ENCODE measurements at regions not wholly inside any gene's neighbourhood (a gene's known extent, or its start where the extent isn't known, plus 50 kb on each side); places are given as distances from the start of the nearest gene placed in this dataset.

GRCh38 chr20:40072907-40073306 lies 616.1 kb downstream of the MAFB start:
- Histone ChIP-seq H4K8ac (ENCODE audit: extremely low read depth, insufficient read depth, low read length) (no peak overlapping the region), H4K5ac (ENCODE audit: insufficient read length, low read depth, low read length) (no peak overlapping the region), H3K9me3 (ENCODE audit: insufficient read depth in 2 of 2, low read depth in 1 of 2, low read length in 1 of 2) (no peaks in the 10 kb centered on the region), H3K79me1 (ENCODE audit: low read depth, low read length) (no peaks in the 10 kb centered on the region), H3K14ac (ENCODE audit: insufficient read length) (no peak overlapping the region), H3K4me3 (ENCODE audit: extremely low read depth in 1 of 4, insufficient read depth in 2 of 4, low read depth in 3 of 4, low read length in 4 of 4) (no peak overlapping the region), H3K23ac (ENCODE audit: insufficient read length) (no peak overlapping the region), H2AFZ (ENCODE audit: low read length) (no peak overlapping the region), H4K20me1 (replicated peaks in 1 of 2; ENCODE audit: control insufficient read depth in 1 of 2, insufficient read depth in 2 of 2, low read length in 2 of 2) (no peaks in the 10 kb centered on the region), H3K4me2 (ENCODE audit: insufficient read depth in 1 of 2, low read depth in 2 of 2, low read length in 2 of 2) (no peak overlapping the region), H2BK12ac (ENCODE audit: low read depth, low read length) (no peak overlapping the region), H3K9ac (replicated peaks in 1 of 4; ENCODE audit: extremely low read depth in 1 of 4, low read depth in 3 of 4, low read length in 3 of 4) (no peak overlapping the region), H3K4ac (replicated peaks; ENCODE audit: insufficient read length, low read depth, low read length) (no peak overlapping the region), H3K4me1 (replicated peaks in 1 of 4; ENCODE audit: control insufficient read depth in 3 of 4, insufficient read depth in 4 of 4, low read length in 3 of 4) (peaks cover 2 to 9% (median 7%) of the 10 kb centered on the region in 4 experiments; a peak in 6 of 7 replicates), H3K36me3 (ENCODE audit: control insufficient read depth in 2 of 4, insufficient read depth in 4 of 4, low read length in 3 of 4) (no peaks in the 10 kb centered on the region; a peak in 1 of 8 replicates), H3K27ac (ENCODE audit: low read depth, low read length) (no peak overlapping the region), H2AK5ac (ENCODE audit: low read depth, low read length) (no peak overlapping the region), H2BK5ac (ENCODE audit: low read depth, low read length) (no peak overlapping the region), H2BK15ac (ENCODE audit: low read length) (no peak overlapping the region), H3K27me3 (replicated peaks in 1 of 4; ENCODE audit: control insufficient read depth in 3 of 4, extremely low read depth in 1 of 4, insufficient read depth in 3 of 4, low read length in 3 of 4) (no peaks in the 10 kb centered on the region), H3K18ac (ENCODE audit: extremely low read depth, low read length) (no peak overlapping the region), H3K56ac (replicated peaks; ENCODE audit: insufficient read length, low read depth, low read length) (no peak overlapping the region), H3K79me2 (ENCODE audit: control insufficient read depth in 1 of 2, insufficient read depth in 2 of 2, low read length in 2 of 2) (no peaks in the 10 kb centered on the region), H2BK20ac (ENCODE audit: low read length) (no peak overlapping the region), H2BK120ac (replicated peaks; ENCODE audit: low read depth, low read length) (no peak overlapping the region), H3K23me2 (ENCODE audit: low read depth, low read length) (no peaks in the 10 kb centered on the region), H4K91ac (replicated peaks; ENCODE audit: insufficient read length, low read length) (no peak overlapping the region)
- FAIRE-seq (no peak), DNase-seq (ENCODE audit: low read depth in 1 of 2, low spot score in 2 of 2) (no peak)
- ChIA-PET CTCF (ENCODE audit: partially characterized antibody) (interaction anchor here (0.7 to 3.0 kb wide), 2 partner anchors 87 to 325 kb away, joined by 3 to 7 read pairs; no protein-coding TSS in a partner anchor), POLR2A (ENCODE audit: partially characterized antibody) (no interaction called here)
- 91% methylated on average over 2 of the region's 2 CpGs; no CpG with 5 or more reads in 1 of the 2 experiments for WGBS, 2 experiments (ENCODE audit: extremely low coverage in 1 of 2, insufficient coverage in 1 of 2, insufficient read length in 1 of 2, insufficient replicate concordance in 2 of 2, low coverage in 1 of 2, low lambda C conversion rate in 2 of 2, missing lambda C conversion rate in 1 of 2)
- TF ChIP-seq RAD21 (IDR thresholded peaks at IDR 0.05 in 1 of 2, conservative IDR thresholded peaks at IDR 0.05 in 1 of 2; ENCODE audit: low read depth in 2 of 2, low read length in 2 of 2) = no peak
- no peak for TF ChIP-seq RBBP5 (IDR thresholded peaks at IDR 0.05; ENCODE audit: borderline replicate concordance, low read depth, low read length)
- TF ChIP-seq BRCA1 (IDR thresholded peaks at IDR 0.05; ENCODE audit: low read depth, low read length) = no peak
- TF ChIP-seq KDM1A (IDR thresholded peaks at IDR 0.05; ENCODE audit: borderline replicate concordance, low read length) = no peak
- no peak for TF ChIP-seq EGR1 (IDR thresholded peaks at IDR 0.05; ENCODE audit: borderline replicate concordance, low read depth, low read length)
